ENCODE measurements at regions not wholly inside any gene's neighbourhood (a gene's known extent, or its start where the extent isn't known, plus 50 kb on each side); places are given as distances from the start of the nearest gene placed in this dataset.

GRCh38 chr9:90478821-90479220 is 163.8 kb downstream of the DIRAS2 start:
- H3K36me3 ChIP-seq (ENCODE audit: control insufficient read depth in 2 of 4, insufficient read depth in 4 of 4, low read length in 3 of 4): no peaks in the 10 kb centered on the region
- H4K20me1 ChIP-seq (replicated peaks in 1 of 2; ENCODE audit: control insufficient read depth in 1 of 2, insufficient read depth in 2 of 2, low read length in 2 of 2): no peaks in the 10 kb centered on the region
- no peak overlapping the region for H3K9ac ChIP-seq (replicated peaks in 1 of 4; ENCODE audit: extremely low read depth in 1 of 4, low read depth in 3 of 4, low read length in 3 of 4)

More at GRCh38 chr9:90478821-90479220, 163.8 kb downstream of the DIRAS2 start:
- H2BK12ac ChIP-seq (ENCODE audit: low read depth, low read length): no peak overlapping the region
- no peak overlapping the region for H2BK120ac ChIP-seq (replicated peaks; ENCODE audit: low read depth, low read length)
- WGBS, 2 experiments (ENCODE audit: extremely low coverage in 1 of 2, insufficient coverage in 1 of 2, insufficient read length in 1 of 2, insufficient replicate concordance in 2 of 2, low coverage in 1 of 2, low lambda C conversion rate in 2 of 2, missing lambda C conversion rate in 1 of 2): 76% methylated on average over 6 of the region's 6 CpGs; no CpG with 5 or more reads in 1 of the 2 experiments
- TF ChIP-seq ATF3 (IDR thresholded peaks at IDR 0.05; ENCODE audit: insufficient read depth, low read depth, low read length) (no peak), SP2 (IDR thresholded peaks at IDR 0.05; ENCODE audit: low read length) (no peak), RBBP5 (IDR thresholded peaks at IDR 0.05; ENCODE audit: borderline replicate concordance, low read depth, low read length) (no peak), CTBP2 (IDR thresholded peaks at IDR 0.05; ENCODE audit: borderline replicate concordance, insufficient read depth, insufficient read length, low read length) (no peak), CTCF (IDR thresholded peaks at IDR 0.05; ENCODE audit: control extremely low read depth in 1 of 3, insufficient read depth in 1 of 3, low read depth in 1 of 3, low read length in 3 of 3) (no peak), RAD21 (IDR thresholded peaks at IDR 0.05 in 1 of 2, conservative IDR thresholded peaks at IDR 0.05 in 1 of 2; ENCODE audit: low read depth in 2 of 2, low read length in 2 of 2) (no peak)
- no peaks in the 10 kb centered on the region for H3K9me3 ChIP-seq (ENCODE audit: insufficient read depth in 2 of 2, low read depth in 1 of 2, low read length in 1 of 2)
- H2AFZ ChIP-seq (ENCODE audit: low read length): no peak overlapping the region
- no peaks in the 10 kb centered on the region for H3K79me1 ChIP-seq (ENCODE audit: low read depth, low read length)
- no peak overlapping the region for H3K18ac ChIP-seq (ENCODE audit: extremely low read depth, low read length)
- H4K5ac ChIP-seq (ENCODE audit: insufficient read length, low read depth, low read length): no peak overlapping the region
- H2AK5ac ChIP-seq (ENCODE audit: low read depth, low read length): no peak overlapping the region
- POLR2A ChIA-PET (ENCODE audit: partially characterized antibody): no interaction called here
- H3K56ac ChIP-seq (replicated peaks; ENCODE audit: insufficient read length, low read depth, low read length): no peak overlapping the region
- H3K4me3 ChIP-seq (ENCODE audit: extremely low read depth in 1 of 4, insufficient read depth in 2 of 4, low read depth in 3 of 4, low read length in 4 of 4): no peak overlapping the region
- H3K4me1 ChIP-seq (replicated peaks in 1 of 4; ENCODE audit: control insufficient read depth in 3 of 4, insufficient read depth in 4 of 4, low read length in 3 of 4): no peaks in the 10 kb centered on the region
- H4K8ac ChIP-seq (ENCODE audit: extremely low read depth, insufficient read depth, low read length): no peak overlapping the region
- H3K27ac ChIP-seq (ENCODE audit: low read depth, low read length): no peak overlapping the region
- H2BK5ac ChIP-seq (ENCODE audit: low read depth, low read length): no peak overlapping the region
- H3K79me2 ChIP-seq (ENCODE audit: control insufficient read depth in 1 of 2, insufficient read depth in 2 of 2, low read length in 2 of 2): no peaks in the 10 kb centered on the region
- no peaks in the 10 kb centered on the region for H3K23me2 ChIP-seq (ENCODE audit: low read depth, low read length)
- no peak overlapping the region for H3K4me2 ChIP-seq (ENCODE audit: insufficient read depth in 1 of 2, low read depth in 2 of 2, low read length in 2 of 2)
- FAIRE-seq: no peak
- H2BK15ac ChIP-seq (ENCODE audit: low read length): no peak overlapping the region
- H4K91ac ChIP-seq (replicated peaks; ENCODE audit: insufficient read length, low read length): no peak overlapping the region
- DNase-seq (ENCODE audit: low read depth in 1 of 2, low spot score in 2 of 2): no peak
- CTCF ChIA-PET (ENCODE audit: partially characterized antibody): interaction anchor here (1.6 kb wide), 1 partner anchor 9 kb away, joined by 4 read pairs; no protein-coding TSS in a partner anchor
- H2BK20ac ChIP-seq (ENCODE audit: low read length): no peak overlapping the region
- H3K14ac ChIP-seq (ENCODE audit: insufficient read length): no peak overlapping the region
- no peak overlapping the region for H3K4ac ChIP-seq (replicated peaks; ENCODE audit: insufficient read length, low read depth, low read length)
- no peak overlapping the region for H3K23ac ChIP-seq (ENCODE audit: insufficient read length)
- no peaks in the 10 kb centered on the region for H3K27me3 ChIP-seq (replicated peaks in 1 of 4; ENCODE audit: control insufficient read depth in 3 of 4, extremely low read depth in 1 of 4, insufficient read depth in 3 of 4, low read length in 3 of 4)

All from H1 (cell line).